IPS-20b (cell line): ENCODE measurements at regions not wholly inside any gene's neighbourhood (a gene's known extent, or its start where the extent isn't known, plus 50 kb on each side); places are given as distances from the start of the nearest gene placed in this dataset.

Source experiments
- H3K27ac ChIP-seq: one replicate; pipeline ENCODE4 v1.5.1; 2013; ENCODE audit warnings: low read length
- H3K27me3 ChIP-seq: 2 replicates; pipeline ENCODE4 v1.6.1; 2013; ENCODE audit warnings: mild to moderate bottlenecking, low read length, inconsistent platforms; ENCODE audit not compliant: insufficient read depth
- H3K36me3 ChIP-seq: 2 replicates; pipeline ENCODE4 v1.6.1; 2013; ENCODE audit warnings: low read depth, mild to moderate bottlenecking, inconsistent platforms, low read length, moderate library complexity; ENCODE audit not compliant: insufficient read depth
- H3K4me1 ChIP-seq: 2 replicates; pipeline ENCODE4 v1.6.1; 2013; ENCODE audit warnings: mild to moderate bottlenecking, control low read depth, inconsistent platforms, low read length, moderate library complexity; ENCODE audit not compliant: insufficient read depth
- H3K4me3 ChIP-seq: 2 replicates; pipeline ENCODE4 v1.5.1; 2013; ENCODE audit warnings: mild to moderate bottlenecking, low read length, inconsistent platforms
- H3K9ac ChIP-seq: 2 replicates; pipeline ENCODE4 v1.6.1; 2013; ENCODE audit warnings: low read depth, mild to moderate bottlenecking, inconsistent platforms, low read length, moderate library complexity
- H3K9me3 ChIP-seq: 2 replicates; pipeline ENCODE4 v1.6.1; 2013; ENCODE audit warnings: mild to moderate bottlenecking, low read depth, low read length, inconsistent platforms; ENCODE audit not compliant: insufficient read depth

DNA sequence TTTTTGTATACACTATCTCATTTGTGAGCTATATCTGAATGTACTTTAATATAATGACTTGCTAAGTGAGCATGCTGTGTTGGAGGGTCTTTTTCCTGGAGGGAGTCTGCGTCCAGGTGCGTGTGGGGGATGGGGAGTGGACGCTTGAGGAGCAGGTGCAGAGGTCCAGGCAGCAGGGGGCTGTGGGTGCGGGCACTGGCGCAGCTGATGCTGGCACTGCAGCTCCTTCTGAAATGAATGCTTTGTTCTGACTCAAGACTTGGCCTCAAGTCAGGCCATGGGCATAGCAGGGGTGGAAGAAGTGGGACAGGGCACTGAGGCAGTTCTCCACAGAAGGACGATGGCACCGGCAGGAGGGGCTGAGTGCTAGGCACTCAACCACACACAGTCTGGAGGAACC lies 165.7 kb upstream of the IRX1 start:
- no peaks in the 10 kb centered on the region for H3K27me3 ChIP-seq
- no peak overlapping the region for H3K4me3 ChIP-seq
- H3K9ac ChIP-seq, result no peak overlapping the region
- H3K9me3 ChIP-seq, result no peaks in the 10 kb centered on the region
- no peak overlapping the region for H3K27ac ChIP-seq
- no peaks in the 10 kb centered on the region for H3K4me1 ChIP-seq
- H3K36me3 ChIP-seq, result no peaks in the 10 kb centered on the region

GRCh38 chr5:3428334-3428733 lies 167.3 kb upstream of the IRX1 start:
- H3K9ac ChIP-seq, result no peak overlapping the region
- peaks cover 4% of the 10 kb centered on the region; the same call in 1 of the 2 replicates for H3K9me3 ChIP-seq
- no peak overlapping the region for H3K27ac ChIP-seq
- H3K4me1 ChIP-seq, result no peaks in the 10 kb centered on the region
- H3K36me3 ChIP-seq, result no peaks in the 10 kb centered on the region
- H3K4me3 ChIP-seq, result no peak overlapping the region
- H3K27me3 ChIP-seq, result no peaks in the 10 kb centered on the region

GRCh38 chr5:3424946-3425345 lies 170.7 kb upstream of the IRX1 start:
- Histone ChIP-seq H3K4me1 (no peaks in the 10 kb centered on the region), H3K9ac (no peak overlapping the region), H3K36me3 (no peaks in the 10 kb centered on the region), H3K9me3 (peaks cover 12% of the 10 kb centered on the region), H3K4me3 (no peak overlapping the region), H3K27me3 (no peaks in the 10 kb centered on the region), H3K27ac (no peak overlapping the region)

- H3K27me3 ChIP-seq, result no peaks in the 10 kb centered on the region
- H3K4me3 ChIP-seq, result no peak overlapping the region
- no peaks in the 10 kb centered on the region for H3K36me3 ChIP-seq
- no peak overlapping the region for H3K9ac ChIP-seq
- H3K4me1 ChIP-seq, result no peaks in the 10 kb centered on the region
- no peaks in the 10 kb centered on the region for H3K9me3 ChIP-seq
- H3K27ac ChIP-seq, result no peak overlapping the region
Observed at GRCh38 chr5:3417376-3417943, 178.2 kb upstream of the IRX1 start.

DNA sequence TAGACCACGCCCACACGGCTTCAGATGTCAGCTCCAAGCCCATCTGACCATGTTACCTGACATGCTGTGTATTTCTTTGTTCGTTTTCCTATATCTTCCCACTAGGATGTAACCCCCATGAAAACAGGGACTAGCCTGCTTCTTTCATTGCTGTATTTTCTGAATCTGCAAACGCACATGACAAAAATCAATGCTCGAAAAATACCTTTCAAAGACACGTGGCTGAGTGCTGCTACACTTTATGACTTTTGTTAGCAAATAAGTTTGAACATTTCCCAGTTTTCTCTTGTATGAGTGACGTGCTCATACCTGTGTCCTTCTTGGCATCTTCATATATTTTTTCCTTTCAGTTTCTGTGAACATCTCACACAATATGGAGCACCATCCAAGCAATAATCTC lies 181.3 kb upstream of the IRX1 start:
- H3K9me3 ChIP-seq, result peaks cover 14% of the 10 kb centered on the region; the same call in 1 of the 2 replicates
- no peak overlapping the region for H3K9ac ChIP-seq
- H3K36me3 ChIP-seq, result no peaks in the 10 kb centered on the region
- H3K27ac ChIP-seq, result no peak overlapping the region
- H3K27me3 ChIP-seq, result no peaks in the 10 kb centered on the region
- H3K4me3 ChIP-seq, result no peak overlapping the region
- no peaks in the 10 kb centered on the region for H3K4me1 ChIP-seq

DNA sequence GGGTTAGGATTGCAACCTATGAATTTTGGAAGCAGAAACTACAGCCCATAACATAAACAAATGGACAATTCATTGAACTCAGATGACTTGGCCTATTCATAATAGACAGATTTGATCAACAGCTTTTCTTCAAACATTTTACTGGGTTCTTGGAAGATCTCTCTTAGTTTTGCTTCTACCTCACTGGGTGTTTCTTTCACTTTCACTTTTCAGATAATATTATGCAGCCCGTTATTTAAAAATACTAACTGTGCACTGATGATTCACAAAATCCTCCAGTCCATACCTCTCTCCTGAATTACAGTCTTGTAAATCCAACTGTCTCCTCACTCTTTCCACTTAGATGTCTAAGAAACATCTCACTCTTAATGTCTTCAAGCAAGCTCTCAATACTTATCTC lies 183.5 kb upstream of the IRX1 start:
- Histone ChIP-seq H3K36me3 (no peaks in the 10 kb centered on the region), H3K9me3 (peaks cover 14% of the 10 kb centered on the region; the same call in 1 of the 2 replicates), H3K9ac (no peak overlapping the region), H3K27me3 (no peaks in the 10 kb centered on the region), H3K4me1 (no peaks in the 10 kb centered on the region), H3K4me3 (no peak overlapping the region), H3K27ac (no peak overlapping the region)

GRCh38 chr5:3411363-3411762 lies 184.3 kb upstream of the IRX1 start:
- Histone ChIP-seq H3K4me3 (no peak overlapping the region), H3K27me3 (no peaks in the 10 kb centered on the region), H3K36me3 (no peaks in the 10 kb centered on the region), H3K9me3 (peaks cover 14% of the 10 kb centered on the region; the same call in 1 of the 2 replicates), H3K9ac (no peak overlapping the region), H3K4me1 (no peaks in the 10 kb centered on the region), H3K27ac (no peak overlapping the region)

DNA sequence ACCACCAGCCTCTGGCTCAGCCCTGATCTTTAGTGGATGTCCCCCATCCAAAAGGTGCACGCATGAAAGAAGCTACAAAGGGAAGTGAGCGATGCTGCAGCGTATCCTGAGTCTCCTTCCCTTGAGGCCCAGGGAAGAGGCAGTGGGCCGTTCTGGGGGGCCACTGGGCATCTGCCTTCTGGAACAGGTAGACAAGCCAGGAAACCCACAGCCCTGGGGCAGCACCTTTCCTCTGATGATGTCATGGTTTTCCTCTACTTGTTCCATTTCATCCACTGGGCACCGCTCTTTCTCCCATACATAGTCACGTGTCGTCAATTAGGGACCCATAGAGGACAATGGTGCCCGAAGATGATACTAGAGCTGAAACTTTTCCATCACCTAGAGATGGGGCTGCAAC lies 194.0 kb upstream of the IRX1 start:
- no peak overlapping the region for H3K4me3 ChIP-seq
- no peak overlapping the region for H3K27ac ChIP-seq
- H3K36me3 ChIP-seq, result no peaks in the 10 kb centered on the region
- no peaks in the 10 kb centered on the region for H3K27me3 ChIP-seq
- H3K9ac ChIP-seq, result no peak overlapping the region
- H3K4me1 ChIP-seq, result no peaks in the 10 kb centered on the region
- H3K9me3 ChIP-seq, result peaks cover 5% of the 10 kb centered on the region; the same call in 1 of the 2 replicates

DNA sequence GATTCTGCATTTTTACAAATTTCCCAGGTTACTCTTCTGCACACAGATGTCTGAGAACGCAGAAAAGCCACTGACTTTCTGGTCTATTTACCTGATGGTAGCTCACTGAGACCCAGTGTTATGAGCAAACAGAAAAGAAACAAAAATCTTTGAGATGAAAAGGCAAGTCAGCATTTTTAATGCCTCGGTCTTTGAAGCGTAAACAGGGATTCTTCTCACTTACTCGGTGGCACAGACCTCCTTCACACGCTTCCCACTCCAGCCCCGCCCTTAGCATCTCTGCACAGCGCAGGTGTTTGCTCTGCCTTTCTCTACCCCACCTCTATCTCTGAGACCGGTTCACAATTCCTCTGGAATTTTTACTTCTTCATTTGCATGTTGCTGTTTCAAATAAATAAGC lies 195.0 kb upstream of the IRX1 start:
- no peak overlapping the region for H3K9ac ChIP-seq
- no peak overlapping the region for H3K27ac ChIP-seq
- no peak overlapping the region for H3K4me3 ChIP-seq
- no peaks in the 10 kb centered on the region for H3K36me3 ChIP-seq
- H3K4me1 ChIP-seq, result no peaks in the 10 kb centered on the region
- H3K27me3 ChIP-seq, result no peaks in the 10 kb centered on the region
- peaks cover 5% of the 10 kb centered on the region; the same call in 1 of the 2 replicates for H3K9me3 ChIP-seq

DNA sequence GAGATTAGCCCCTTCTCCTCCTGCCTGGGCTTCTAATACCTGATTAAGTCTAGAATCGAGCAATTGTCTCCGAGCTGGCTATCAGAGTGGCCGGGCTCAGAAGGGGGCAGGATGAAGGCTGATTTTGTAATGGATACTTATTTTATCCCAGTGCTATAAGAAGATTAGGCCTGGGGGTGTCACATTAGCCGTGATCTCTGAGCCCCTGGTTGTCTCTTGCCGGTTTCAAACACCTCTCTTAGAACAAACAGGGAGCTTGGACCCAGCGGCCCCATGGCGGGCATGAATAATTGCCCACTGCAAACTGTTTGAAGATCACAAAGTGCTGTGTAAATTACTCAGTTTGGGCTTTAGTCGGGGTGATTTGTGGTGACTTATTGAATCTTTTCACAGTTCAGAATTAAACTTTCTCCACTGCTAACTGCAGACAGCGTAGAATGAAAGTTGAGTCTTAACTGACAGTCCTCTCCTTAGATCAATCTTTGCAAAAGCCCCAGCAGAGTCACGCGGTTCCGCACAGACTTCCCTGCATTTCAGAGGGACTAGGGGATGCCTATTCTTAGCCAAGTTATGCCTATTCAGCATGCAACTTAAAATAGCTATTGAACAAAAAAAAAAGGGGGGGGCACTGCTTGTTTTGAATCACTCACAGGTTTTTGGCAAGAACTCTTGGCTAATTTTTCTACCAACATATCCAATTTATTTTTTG lies 200.6 kb upstream of the IRX1 start:
- Histone ChIP-seq H3K27me3 (no peaks in the 10 kb centered on the region), H3K27ac (no peak overlapping the region)

GRCh38 chr5:3393920-3394597 lies 201.6 kb upstream of the IRX1 start:
- H3K27me3 ChIP-seq, result no peaks in the 10 kb centered on the region

More for the DNA sequence above, 200.6 kb upstream of the IRX1 start:
- H3K9ac ChIP-seq, result no peak overlapping the region
- H3K9me3 ChIP-seq, result peaks cover 5% of the 10 kb centered on the region; the same call in 1 of the 2 replicates
- H3K4me3 ChIP-seq, result no peak overlapping the region
- H3K4me1 ChIP-seq, result peaks cover 4% of the 10 kb centered on the region; the same call in 1 of the 2 replicates
- no peaks in the 10 kb centered on the region for H3K36me3 ChIP-seq

More at GRCh38 chr5:3393920-3394597, 201.6 kb upstream of the IRX1 start:
- H3K9ac ChIP-seq, result no peak overlapping the region
- H3K9me3 ChIP-seq, result no peaks in the 10 kb centered on the region; the same call in 1 of the 2 replicates
- no peak overlapping the region for H3K27ac ChIP-seq
- H3K36me3 ChIP-seq, result no peaks in the 10 kb centered on the region
- H3K4me3 ChIP-seq, result no peak overlapping the region
- H3K4me1 ChIP-seq, result peaks cover 4% of the 10 kb centered on the region; the same call in 1 of the 2 replicates
